Esophagus muscularis mucosa (tissue), 4 donors: ENCODE measurements at regions not wholly inside any gene's neighbourhood (a gene's known extent, or its start where the extent isn't known, plus 50 kb on each side); places are given as distances from the start of the nearest gene placed in this dataset.

ENCODE experiments used
- EP300 ChIP-seq: sonication (generic); formaldehyde crosslinking; IDR thresholded peaks from one replicate; pipeline ENCODE4 v1.6.1; 2017; ENCODE audit warnings: antibody characterized with exemption
- POLR2A ChIP-seq: fragments of 450-650 bp; IDR thresholded peaks from one replicate; pipeline ENCODE4 v1.6.1; 2017; ENCODE audit warnings: antibody characterized with exemption, moderate library complexity, mild to moderate bottlenecking, low read depth
- POLR2AphosphoS5 ChIP-seq, 2 donors: sonication (generic); formaldehyde crosslinking; IDR thresholded peaks; one replicate each; pipeline ENCODE4 v1.6.1; 2017; ENCODE audit warnings: antibody characterized with exemption in 2 of 2
- TF ChIP-seq, protein P1 (sequence below), 3 experiments: fragments of 200-600 bp in 2 of 3; fragments of 450-650 bp in 1 of 3; sonication (generic) in 2 of 3; IDR thresholded peaks; one replicate each; pipeline ENCODE4 v1.5.1; 2017 to 2019; ENCODE audit warnings: antibody characterized with exemption in 3 of 3, mild to moderate bottlenecking in 2 of 3, moderate library complexity in 1 of 3

DNA sequence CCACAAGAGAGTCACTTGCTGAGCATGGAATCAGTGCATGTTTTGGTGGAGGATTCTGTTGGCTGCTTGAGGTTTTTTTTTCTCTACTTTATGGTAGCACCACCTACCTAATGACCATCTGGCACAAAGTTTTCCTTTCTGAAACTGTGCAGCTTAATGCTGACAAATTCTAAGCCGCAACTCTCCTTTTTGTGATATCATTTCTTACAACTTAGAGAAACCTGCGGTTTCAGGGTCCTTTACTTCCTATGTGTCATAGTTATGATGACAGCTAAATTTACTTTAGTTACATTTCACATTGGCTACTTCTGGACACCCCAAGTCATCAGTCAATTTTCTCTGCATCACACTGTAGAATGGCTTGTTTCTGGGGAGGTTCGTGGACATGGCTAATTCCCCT lies 115.4 kb upstream of the TMTC4 start:
- no peak for TF ChIP-seq POLR2A
- TF ChIP-seq, protein P1, sequence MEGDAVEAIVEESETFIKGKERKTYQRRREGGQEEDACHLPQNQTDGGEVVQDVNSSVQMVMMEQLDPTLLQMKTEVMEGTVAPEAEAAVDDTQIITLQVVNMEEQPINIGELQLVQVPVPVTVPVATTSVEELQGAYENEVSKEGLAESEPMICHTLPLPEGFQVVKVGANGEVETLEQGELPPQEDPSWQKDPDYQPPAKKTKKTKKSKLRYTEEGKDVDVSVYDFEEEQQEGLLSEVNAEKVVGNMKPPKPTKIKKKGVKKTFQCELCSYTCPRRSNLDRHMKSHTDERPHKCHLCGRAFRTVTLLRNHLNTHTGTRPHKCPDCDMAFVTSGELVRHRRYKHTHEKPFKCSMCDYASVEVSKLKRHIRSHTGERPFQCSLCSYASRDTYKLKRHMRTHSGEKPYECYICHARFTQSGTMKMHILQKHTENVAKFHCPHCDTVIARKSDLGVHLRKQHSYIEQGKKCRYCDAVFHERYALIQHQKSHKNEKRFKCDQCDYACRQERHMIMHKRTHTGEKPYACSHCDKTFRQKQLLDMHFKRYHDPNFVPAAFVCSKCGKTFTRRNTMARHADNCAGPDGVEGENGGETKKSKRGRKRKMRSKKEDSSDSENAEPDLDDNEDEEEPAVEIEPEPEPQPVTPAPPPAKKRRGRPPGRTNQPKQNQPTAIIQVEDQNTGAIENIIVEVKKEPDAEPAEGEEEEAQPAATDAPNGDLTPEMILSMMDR (IDR thresholded peaks at IDR 0.05), result no peak
- TF ChIP-seq POLR2AphosphoS5 (IDR thresholded peaks at IDR 0.05), result no peak
- no peak for TF ChIP-seq EP300
